NCI-H1436 (cell line): ENCODE measurements at regions not wholly inside any gene's neighbourhood (a gene's known extent, or its start where the extent isn't known, plus 50 kb on each side); places are given as distances from the start of the nearest gene placed in this dataset.
"Not testable (repeated sequence)": the region's sequence is repeated elsewhere in the genome, so short reads cannot be mapped to it uniquely, and the experiment has no call there.

Experiments
- DNase-seq: peaks from one replicate; lab custom pipeline; 2025; lab: John Stamatoyannopoulos, UW

GRCh38 chr13:59236309-59236919 lies 927.3 kb downstream of the DIAPH3 start:
- DNase-seq = no peak

DNA sequence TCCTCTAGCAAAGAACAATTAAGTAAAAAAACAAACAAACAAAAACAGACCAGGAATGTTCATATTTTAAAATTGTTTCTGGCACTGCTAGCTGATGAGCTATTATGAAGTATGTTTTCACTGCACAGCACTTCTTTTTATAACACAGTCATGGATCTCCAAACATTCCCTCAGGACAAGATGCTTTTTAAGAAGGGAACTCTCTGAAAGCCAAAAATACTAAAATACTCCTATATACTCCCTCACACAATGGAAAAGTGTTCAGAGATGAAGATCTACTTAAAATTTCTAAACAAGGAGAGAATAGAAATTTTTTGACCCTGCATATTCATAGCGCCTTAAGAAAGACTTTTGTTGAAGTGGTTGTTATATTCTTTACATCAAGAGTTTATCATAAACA lies 926.8 kb downstream of the DIAPH3 start:
- DNase-seq = no peak

GRCh38 chr13:59247171-59247570 lies 916.6 kb downstream of the DIAPH3 start:
- no peak for DNase-seq

DNA sequence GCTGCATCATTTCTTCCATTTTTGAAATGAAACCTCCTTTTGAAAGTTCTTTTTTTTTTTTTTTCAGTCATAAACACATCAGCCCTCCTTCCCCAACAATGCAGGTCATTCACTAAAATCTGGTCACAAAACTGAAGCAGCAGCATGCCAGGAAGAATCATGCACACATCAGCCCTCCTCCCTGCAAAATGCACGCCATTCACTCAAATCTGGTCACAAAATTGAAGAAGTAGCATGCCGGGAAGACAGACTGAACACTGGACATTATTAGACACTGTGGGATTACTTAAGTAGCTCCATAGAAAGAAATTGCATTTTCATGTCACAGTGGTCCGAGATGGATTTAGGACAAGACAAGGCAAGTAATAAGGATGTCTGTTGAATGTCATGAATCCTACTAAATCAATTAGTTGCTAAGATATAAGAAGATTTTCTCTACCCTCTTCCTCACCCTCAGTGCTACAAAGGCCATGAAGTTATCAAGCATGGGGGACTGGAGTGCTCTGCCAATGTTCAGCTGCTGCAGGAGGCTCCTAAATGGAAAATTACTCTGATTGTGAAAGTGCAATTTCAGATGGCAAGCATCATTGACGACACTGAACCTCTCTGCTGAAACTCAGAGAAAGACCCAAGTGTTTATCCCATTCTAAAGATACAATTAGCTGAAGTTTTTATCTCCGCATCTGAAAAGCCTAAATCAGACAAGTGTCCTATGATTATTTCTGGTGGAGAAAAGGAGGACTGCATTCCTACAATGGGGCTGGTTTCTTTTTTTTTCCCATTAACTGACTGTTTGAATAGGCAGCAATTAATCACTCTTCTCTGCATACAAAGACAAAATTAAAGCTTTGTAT lies 913.2 kb downstream of the DIAPH3 start:
- no peak for DNase-seq

GRCh38 chr13:59259165-59260000 lies 904.3 kb downstream of the DIAPH3 start:
- DNase-seq = no peak

GRCh38 chr13:59261928-59262488 lies 901.7 kb downstream of the DIAPH3 start:
- DNase-seq = no peak

- DNase-seq = no peak
These were observed 900.2 kb downstream of the DIAPH3 start for GRCh38 chr13:59263531-59263930.

DNA sequence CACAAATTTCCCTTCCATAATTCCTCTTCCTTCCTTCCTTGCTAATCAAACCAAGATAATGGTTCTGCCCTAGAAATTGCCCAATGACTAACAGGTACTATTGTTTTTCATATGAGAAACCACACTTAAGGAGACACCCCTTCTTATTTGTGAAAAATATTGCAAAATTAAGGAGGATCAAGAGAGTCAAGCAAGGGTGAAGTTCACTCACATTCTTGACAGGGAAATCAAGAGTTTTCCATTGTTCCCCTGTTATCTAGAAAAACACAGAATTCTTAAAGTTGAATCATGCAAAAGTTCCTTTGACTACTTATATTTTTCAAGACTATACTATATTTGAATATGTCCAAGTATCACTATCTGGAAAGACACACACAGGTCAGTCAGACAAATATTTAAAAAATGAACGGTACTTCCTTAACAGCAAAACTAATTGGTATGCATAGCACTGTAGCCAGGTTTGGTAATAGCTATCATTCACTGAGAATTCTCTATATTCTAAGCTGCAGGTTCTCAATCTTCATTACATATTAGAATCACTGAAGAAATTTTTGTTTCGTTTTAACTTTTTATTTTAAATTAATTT lies 897.2 kb downstream of the DIAPH3 start:
- no peak for DNase-seq

GRCh38 chr13:59269476-59269875 lies 894.3 kb downstream of the DIAPH3 start:
- DNase-seq = no peak

GRCh38 chr13:59270327-59270726 lies 893.4 kb downstream of the DIAPH3 start:
- no peak for DNase-seq

DNA sequence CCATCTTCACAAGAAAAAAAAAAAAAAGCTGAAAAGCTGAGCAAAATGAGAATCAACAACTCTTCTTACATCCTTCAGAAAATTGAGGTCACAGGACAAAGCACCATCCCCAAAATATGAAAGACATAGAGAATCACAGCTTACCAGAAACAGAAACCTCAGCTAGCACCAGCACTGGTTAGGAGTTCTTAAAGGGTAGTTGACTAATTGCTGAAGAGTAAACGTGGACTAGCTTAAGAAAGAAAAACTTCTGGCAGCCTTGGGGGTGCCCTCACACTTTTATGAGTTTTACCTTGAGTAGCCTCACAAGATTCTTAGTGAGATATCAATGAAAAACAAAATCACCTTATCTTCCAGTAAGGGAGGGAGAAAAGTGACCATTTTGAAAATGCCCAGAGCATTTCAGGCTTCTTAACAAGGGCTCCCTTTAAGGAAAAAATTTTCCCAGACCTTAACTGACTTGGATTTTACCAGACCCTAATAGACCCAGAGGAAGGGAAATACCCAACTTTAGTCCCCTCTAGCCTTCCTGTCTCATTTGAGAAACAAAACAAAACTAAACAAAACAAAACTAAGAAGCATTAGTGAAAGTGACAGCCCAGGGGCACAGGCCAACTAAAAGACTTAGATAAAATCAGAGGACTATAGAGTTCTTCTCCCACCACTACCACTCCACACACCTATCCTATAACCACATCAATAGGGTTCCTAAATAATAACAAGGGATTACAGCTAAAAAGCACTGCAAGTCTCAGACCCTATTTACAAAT lies 888.6 kb downstream of the DIAPH3 start:
- DNase-seq = no peak

DNA sequence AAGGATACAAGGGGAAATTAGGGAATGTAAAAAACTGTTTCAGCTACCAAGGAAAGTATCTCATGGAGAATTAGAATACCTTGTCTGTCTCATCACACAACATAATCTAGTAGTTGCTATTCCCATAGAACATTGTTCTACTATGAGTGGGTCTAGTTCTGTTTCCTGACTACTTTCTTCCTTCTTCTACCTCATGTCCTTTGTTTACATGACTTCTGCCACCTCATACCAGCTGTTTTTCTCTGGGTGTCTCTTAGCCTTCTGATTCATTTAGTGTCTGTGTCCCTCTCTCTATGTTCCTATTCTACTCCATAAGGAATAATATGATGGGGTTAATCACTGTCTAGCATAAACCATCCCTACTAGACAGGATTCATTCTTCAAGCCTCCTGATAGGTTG lies 887.3 kb downstream of the DIAPH3 start:
- no peak for DNase-seq

DNA sequence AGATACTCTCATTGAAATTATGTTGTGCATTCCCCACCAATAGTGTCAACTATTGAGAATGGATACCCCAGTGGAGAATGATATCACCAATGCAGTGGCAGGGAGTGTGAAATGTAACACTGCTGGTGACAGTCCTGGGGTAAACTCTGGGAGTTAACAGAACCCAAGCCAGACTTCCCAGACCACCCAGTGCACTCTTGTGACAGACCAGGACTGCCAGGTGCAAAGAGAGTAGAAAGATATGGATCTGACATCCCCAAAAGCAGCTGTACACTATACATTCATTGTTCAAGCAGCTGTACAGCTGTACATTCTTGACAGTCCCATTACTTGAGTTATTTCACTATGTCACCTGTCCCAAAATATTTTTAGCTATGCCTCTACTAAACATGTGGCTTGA lies 886.6 kb downstream of the DIAPH3 start:
- no peak for DNase-seq

- no peak for DNase-seq
These were observed 884.7 kb downstream of the DIAPH3 start for GRCh38 chr13:59279028-59279427.

GRCh38 chr13:59279576-59279975 lies 884.2 kb downstream of the DIAPH3 start:
- no peak for DNase-seq

DNA sequence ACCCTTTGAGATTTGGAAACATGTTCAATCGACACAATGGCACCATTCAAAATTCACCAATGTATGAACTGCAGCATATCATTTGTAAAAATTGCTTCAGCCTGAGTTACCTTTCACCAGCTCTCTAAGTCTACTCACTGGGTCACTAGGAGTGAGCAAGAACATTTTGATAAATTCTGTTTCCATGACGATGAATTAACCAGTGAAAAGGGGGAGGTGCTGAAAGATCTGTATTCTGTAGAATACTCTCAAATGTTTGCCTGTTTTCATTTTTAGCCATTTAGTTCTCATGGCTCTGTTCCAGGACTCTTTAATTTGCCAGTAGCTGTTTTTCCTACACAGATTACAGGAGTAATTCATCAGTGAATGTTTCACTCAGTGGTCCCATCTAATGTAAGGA lies 883.4 kb downstream of the DIAPH3 start:
- no peak for DNase-seq

DNA sequence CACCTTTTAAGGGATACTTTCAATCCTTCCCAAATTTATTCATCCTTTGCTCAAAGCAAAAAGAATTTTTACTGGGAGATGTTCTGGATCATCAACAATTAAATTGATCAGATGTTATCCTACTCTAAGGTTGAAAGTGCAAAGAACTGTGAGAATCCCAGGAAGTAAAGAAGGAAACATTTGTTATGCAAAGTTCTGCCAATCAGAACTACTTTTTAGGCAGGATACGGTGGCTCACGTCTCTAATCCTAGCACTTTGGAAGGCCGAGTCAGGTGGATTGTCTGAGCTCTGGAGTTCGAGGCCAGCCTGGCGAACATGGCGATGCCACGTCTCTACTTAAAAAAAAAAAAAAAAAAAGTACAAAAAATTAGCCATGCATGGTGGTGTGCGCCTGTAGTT lies 882.3 kb downstream of the DIAPH3 start:
- no peak for DNase-seq

GRCh38 chr13:59292240-59292639 lies 871.5 kb downstream of the DIAPH3 start:
- DNase-seq = not testable (repeated sequence)

- DNase-seq = no peak
These were observed 864.1 kb downstream of the DIAPH3 start for GRCh38 chr13:59299584-59299983.

GRCh38 chr13:59300355-59301173 lies 863.2 kb downstream of the DIAPH3 start:
- no peak for DNase-seq
